ENCODE measurements at regions not wholly inside any gene's neighbourhood (a gene's known extent, or its start where the extent isn't known, plus 50 kb on each side); places are given as distances from the start of the nearest gene placed in this dataset.

DNA sequence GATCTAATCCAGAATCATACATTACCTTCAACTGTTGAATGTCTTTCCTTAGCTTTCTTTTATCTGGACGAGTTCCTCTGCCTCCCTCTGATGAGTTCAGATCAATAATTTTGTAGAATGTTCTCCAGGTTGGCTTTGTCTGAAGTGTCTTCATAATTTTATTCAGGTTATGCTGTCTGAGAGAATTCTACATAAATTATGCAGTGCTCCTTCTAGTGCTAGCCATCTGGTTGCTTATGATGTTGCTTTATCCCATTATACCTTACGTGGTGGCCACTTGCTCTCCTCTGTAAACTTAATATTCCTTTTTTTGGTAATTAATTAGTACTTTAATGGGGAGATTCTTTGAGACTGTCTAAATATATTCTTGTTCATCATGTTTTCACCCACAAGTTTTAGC, 67.7 kb upstream of the PTCHD4 start:
- no peak for TF ChIP-seq CTCF (optimal IDR thresholded peaks at IDR 0.05 in 1 of 3, IDR thresholded peaks at IDR 0.05 in 1 of 3, conservative IDR thresholded peaks at IDR 0.05 in 1 of 3; ENCODE audit: extremely low read depth in 1 of 3, insufficient read depth in 2 of 3, low read length in 3 of 3)
- no peak for TF ChIP-seq EZH2 (IDR thresholded peaks at IDR 0.05; ENCODE audit: low read length)

Data from keratinocyte (primary cell).